ENCODE measurements at regions not wholly inside any gene's neighbourhood (a gene's known extent, or its start where the extent isn't known, plus 50 kb on each side); places are given as distances from the start of the nearest gene placed in this dataset.

DNA sequence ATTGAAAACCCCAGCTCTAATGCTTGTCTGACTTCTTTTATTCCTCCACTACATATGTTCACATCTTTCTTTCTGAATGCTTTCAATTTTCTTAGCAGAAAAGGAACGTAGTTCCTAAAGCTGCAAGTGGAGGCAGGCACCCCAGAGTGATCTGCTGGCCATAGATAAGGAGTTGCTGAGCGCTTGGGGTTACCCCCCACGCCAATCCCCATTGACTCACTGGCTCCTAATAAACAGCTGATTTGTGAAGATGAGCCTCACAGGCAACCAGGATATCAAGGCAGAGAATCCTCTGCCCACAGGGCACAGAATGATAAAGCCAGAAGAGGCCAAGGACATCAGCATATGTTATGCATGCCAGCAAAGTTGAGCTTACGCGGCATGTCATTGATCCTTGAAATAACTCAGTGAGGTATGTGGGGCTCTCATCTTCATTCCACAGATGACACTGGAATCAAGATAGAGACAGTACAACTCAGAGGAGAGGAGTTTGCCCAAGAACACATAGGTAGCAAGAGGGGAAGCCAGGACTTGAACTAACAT, 129.1 kb upstream of the PTPRT start:
- TF ChIP-seq, protein P1, sequence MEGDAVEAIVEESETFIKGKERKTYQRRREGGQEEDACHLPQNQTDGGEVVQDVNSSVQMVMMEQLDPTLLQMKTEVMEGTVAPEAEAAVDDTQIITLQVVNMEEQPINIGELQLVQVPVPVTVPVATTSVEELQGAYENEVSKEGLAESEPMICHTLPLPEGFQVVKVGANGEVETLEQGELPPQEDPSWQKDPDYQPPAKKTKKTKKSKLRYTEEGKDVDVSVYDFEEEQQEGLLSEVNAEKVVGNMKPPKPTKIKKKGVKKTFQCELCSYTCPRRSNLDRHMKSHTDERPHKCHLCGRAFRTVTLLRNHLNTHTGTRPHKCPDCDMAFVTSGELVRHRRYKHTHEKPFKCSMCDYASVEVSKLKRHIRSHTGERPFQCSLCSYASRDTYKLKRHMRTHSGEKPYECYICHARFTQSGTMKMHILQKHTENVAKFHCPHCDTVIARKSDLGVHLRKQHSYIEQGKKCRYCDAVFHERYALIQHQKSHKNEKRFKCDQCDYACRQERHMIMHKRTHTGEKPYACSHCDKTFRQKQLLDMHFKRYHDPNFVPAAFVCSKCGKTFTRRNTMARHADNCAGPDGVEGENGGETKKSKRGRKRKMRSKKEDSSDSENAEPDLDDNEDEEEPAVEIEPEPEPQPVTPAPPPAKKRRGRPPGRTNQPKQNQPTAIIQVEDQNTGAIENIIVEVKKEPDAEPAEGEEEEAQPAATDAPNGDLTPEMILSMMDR (IDR thresholded peaks at IDR 0.05; ENCODE audit: low read depth, low read length, missing control alignments): no peak
- no peak for DNase-seq (ENCODE audit: extremely low read depth, low read depth)
- H3K4me3 ChIP-seq (replicated peaks; ENCODE audit: low read depth, low read length): no peak overlapping the region

DNA sequence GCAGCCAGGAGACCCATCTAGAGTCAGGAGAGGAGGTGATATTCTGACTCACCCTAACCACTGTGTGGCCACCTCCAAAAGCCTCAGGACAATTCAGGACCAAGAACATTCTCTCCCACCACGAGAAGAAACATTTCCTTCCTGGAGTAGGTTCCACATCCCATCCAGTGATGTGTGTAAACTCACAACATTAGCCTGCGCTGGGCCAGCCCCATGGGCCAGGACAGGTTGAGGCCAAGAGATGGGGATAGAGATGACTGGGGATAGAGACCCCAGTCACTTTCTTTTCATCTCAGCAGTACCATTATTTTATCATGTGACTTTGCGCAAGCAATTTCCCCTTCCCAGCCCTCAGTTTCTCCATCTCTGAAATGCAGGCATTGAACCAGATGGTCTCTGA, 126.6 kb upstream of the PTPRT start:
- no peak overlapping the region for H3K4me3 ChIP-seq (replicated peaks; ENCODE audit: low read depth, low read length)
- TF ChIP-seq, protein P1 (IDR thresholded peaks at IDR 0.05; ENCODE audit: low read depth, low read length, missing control alignments): no peak
- DNase-seq (ENCODE audit: extremely low read depth, low read depth): no peak

DNA sequence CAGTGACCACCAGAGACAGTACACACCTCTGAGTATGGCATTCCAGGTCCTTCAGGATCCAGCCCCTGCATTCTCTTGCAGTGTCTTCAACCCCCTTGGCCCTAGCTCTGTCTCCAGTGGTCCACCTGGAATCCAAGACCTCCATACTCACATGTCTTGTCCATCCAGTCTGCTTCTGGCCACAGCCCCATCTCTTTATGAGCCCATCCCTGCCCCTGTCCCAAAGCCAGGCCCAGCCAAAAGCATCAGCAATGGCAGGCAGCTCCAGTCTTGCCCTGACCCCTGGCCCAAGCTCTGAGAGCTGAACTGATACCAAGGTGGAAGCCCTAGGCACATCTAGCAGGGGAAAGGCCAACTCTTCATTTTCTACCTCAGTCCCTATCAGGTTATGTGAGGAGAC, 119.6 kb upstream of the PTPRT start:
- DNase-seq (ENCODE audit: extremely low read depth, low read depth): no peak
- no peak overlapping the region for H3K4me3 ChIP-seq (replicated peaks; ENCODE audit: low read depth, low read length)
- TF ChIP-seq, protein P1 (IDR thresholded peaks at IDR 0.05; ENCODE audit: low read depth, low read length, missing control alignments): no peak

DNA sequence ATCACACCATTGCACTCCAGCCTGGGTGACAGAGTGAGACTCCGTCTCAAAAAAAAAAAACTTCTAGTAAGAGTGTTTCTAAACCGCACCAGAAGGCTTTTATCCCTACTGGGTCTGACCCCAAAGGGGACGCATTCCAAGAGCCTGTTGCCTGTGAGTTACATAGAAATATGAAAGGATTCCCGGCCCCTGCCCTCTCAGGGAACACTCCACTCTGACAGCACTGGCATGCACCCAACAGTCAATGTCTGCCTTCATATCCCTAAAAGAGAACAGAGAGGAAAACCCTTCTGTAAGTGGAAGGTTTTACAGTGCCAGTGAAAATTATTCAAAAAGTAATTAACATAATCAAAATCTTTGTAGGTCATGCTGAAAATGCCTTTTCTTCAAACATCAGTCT, 117.1 kb upstream of the PTPRT start:
- TF ChIP-seq, protein P1 (IDR thresholded peaks at IDR 0.05; ENCODE audit: low read depth, low read length, missing control alignments): no peak
- no peak for DNase-seq (ENCODE audit: extremely low read depth, low read depth)
- H3K4me3 ChIP-seq (replicated peaks; ENCODE audit: low read depth, low read length): no peak overlapping the region

DNA sequence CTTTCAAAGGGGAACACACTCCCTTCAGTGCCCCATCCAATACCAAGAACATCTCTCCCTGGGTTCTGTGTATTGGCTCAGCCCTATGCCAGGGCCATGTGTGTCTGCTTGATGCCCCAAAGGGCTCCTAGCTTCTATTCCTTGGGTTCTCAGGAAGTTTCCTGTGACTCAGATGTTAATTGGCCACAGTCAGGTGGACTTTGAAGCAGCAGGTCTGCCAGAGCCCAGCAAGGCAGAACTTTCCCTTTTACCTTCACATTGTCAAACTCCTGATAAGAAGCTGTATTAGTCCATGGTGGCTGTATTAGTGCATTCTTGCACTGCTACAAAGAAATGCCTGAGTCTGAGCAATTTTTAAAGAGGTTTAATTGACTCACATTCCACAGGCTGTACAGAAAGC, 116.0 kb upstream of the PTPRT start:
- H3K4me3 ChIP-seq (replicated peaks; ENCODE audit: low read depth, low read length): no peak overlapping the region
- no peak for DNase-seq (ENCODE audit: extremely low read depth, low read depth)
- TF ChIP-seq, protein P1 (IDR thresholded peaks at IDR 0.05; ENCODE audit: low read depth, low read length, missing control alignments): no peak

DNA sequence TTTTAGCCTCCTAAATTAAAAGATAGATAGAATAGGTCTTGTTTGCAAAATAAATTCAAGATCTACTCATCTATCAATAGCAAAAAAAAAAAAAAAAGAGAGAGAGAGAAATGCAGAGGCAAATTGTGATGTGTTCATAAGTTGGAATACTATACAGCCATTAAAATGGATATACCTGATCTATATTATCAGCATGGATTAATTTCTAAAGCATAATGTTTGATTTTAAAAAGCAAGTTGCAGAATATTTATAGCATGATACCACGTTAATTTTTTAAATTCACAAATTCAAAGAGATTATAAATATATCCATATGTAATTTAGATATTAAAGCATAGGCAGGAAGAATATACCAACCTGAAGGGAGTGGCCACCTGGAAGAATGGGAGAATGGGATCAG, 114.9 kb upstream of the PTPRT start:
- no peak for DNase-seq (ENCODE audit: extremely low read depth, low read depth)
- TF ChIP-seq, protein P1 (IDR thresholded peaks at IDR 0.05; ENCODE audit: low read depth, low read length, missing control alignments): no peak

DNA sequence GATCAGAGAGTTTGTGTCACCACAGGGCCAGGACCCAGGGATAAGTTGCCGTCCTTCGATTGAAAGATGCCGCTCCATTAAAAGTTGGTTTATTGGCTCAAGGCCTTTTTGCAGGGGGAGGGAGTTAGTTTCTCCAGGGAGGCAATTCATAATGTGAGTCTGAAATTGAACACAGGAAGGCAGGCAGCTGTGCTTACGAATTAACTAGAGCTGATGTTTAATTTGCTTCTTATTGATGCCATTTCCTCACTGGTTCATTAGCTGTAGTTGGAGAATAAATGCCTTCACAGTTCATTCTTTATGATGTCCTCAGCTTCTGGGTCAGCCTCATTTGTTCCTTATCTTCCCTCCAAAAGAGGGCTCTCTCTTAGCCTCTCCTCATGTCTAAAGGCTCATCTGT, 113.2 kb upstream of the PTPRT start:
- H3K4me3 ChIP-seq (replicated peaks; ENCODE audit: low read depth, low read length): no peak overlapping the region
- DNase-seq (ENCODE audit: extremely low read depth, low read depth): no peak
- TF ChIP-seq, protein P1 (IDR thresholded peaks at IDR 0.05; ENCODE audit: low read depth, low read length, missing control alignments): no peak

More for the DNA sequence above, 114.9 kb upstream of the PTPRT start:
- H3K4me3 ChIP-seq (replicated peaks; ENCODE audit: low read depth, low read length): no peak overlapping the region
